IMR-90 (cell line): ENCODE measurements at regions not wholly inside any gene's neighbourhood (a gene's known extent, or its start where the extent isn't known, plus 50 kb on each side); places are given as distances from the start of the nearest gene placed in this dataset.

Source experiments
- BHLHE40 ChIP-seq: fragments of 150-350 bp; IDR thresholded peaks from 2 replicates; pipeline ENCODE4 v1.6.1; 2016; ENCODE audit warnings: mild to moderate bottlenecking, low read depth, low read length
- CEBPB ChIP-seq: IDR thresholded peaks from 2 replicates; pipeline ENCODE4 v1.6.1; 2012; ENCODE audit warnings: low read depth, low read length, improper control_type of control experiment
- CTCF ChIP-seq: conservative IDR thresholded peaks from 2 replicates; pipeline ENCODE4 v1.5.1; 2012; ENCODE audit warnings: mild to moderate bottlenecking, low read depth, low read length, improper control_type of control experiment
- ELK1 ChIP-seq: fragments of 150-350 bp; IDR thresholded peaks from 2 replicates; pipeline ENCODE4 v1.6.1; 2016; ENCODE audit warnings: low read depth, mild to moderate bottlenecking, low read length, moderate library complexity, borderline replicate concordance
- MAFK ChIP-seq: IDR thresholded peaks from 2 replicates; pipeline ENCODE4 v1.6.1; 2012; ENCODE audit warnings: low read depth, low read length, improper control_type of control experiment
- MAZ ChIP-seq: IDR thresholded peaks from 2 replicates; pipeline ENCODE4 v1.6.1; 2012; ENCODE audit warnings: low read depth, mild to moderate bottlenecking, low read length, improper control_type of control experiment, moderate library complexity, borderline replicate concordance
- MXI1 ChIP-seq: IDR thresholded peaks from 2 replicates; pipeline ENCODE4 v1.6.1; 2012; ENCODE audit warnings: low read depth, mild to moderate bottlenecking, low read length, moderate library complexity, borderline replicate concordance
- POLR2A ChIP-seq: IDR thresholded peaks from 2 replicates; pipeline ENCODE4 v1.6.1; 2012; ENCODE audit warnings: mild to moderate bottlenecking, low read depth, low read length
- RAD21 ChIP-seq: IDR thresholded peaks from 2 replicates; pipeline ENCODE4 v1.6.1; 2012; ENCODE audit warnings: low read length, improper control_type of control experiment
- RCOR1 ChIP-seq: IDR thresholded peaks from 2 replicates; pipeline ENCODE4 v1.6.1; 2012; ENCODE audit warnings: mild to moderate bottlenecking, low read length, improper control_type of control experiment; ENCODE audit not compliant: insufficient replicate concordance
- RFX5 ChIP-seq: IDR thresholded peaks from 2 replicates; pipeline ENCODE4 v1.8.0; 2012; ENCODE audit warnings: low read depth, mild to moderate bottlenecking, low read length, moderate library complexity
- SMC3 ChIP-seq: fragments of 150-350 bp; IDR thresholded peaks from 2 replicates; pipeline ENCODE4 v1.6.1; 2016; ENCODE audit warnings: low read depth, mild to moderate bottlenecking, antibody characterized with exemption, low read length, moderate library complexity

GRCh38 chr2:39487398-39488250, 50.5 kb upstream of the MAP4K3 start:
- TF ChIP-seq CTCF (no peak), ELK1 (no peak), POLR2A (no peak), SMC3 (no peak), BHLHE40 (no peak), RAD21 (no peak), MXI1 (no peak), RCOR1 (no peak), CEBPB (no peak), MAFK (peak; percentile 72), MAZ (no peak), RFX5 (no peak)
